ENCODE measurements at regions not wholly inside any gene's neighbourhood (a gene's known extent, or its start where the extent isn't known, plus 50 kb on each side); places are given as distances from the start of the nearest gene placed in this dataset.

DNA sequence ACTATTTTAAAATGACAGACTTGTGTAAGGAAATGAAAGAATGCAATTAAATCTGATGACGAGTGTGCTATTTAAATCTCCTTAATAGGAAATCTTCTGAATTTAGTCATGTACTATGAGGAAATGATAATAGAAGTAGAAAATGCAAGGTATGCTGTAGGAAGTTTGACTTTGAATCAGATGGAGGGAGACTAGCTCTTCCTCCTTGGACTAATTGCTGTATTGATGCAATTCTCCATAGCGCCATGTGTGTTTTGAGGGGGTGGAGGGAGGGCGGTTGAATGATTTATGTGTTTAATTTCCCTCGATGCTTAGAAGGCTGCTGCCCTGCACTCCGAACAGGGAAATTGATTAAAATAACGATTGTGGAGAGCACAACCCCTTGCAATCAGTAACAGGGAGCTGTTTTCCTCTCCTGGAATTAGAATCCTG lies 179.0 kb upstream of the PRNP start:
- TF ChIP-seq SRF (IDR thresholded peaks at IDR 0.05; ENCODE audit: low read depth): no peak
- TF ChIP-seq SIN3A (IDR thresholded peaks at IDR 0.05; ENCODE audit: low read depth): no peak
- TF ChIP-seq, protein P1, sequence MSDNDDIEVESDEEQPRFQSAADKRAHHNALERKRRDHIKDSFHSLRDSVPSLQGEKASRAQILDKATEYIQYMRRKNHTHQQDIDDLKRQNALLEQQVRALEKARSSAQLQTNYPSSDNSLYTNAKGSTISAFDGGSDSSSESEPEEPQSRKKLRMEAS (IDR thresholded peaks at IDR 0.05): no peak
- TF ChIP-seq ZBTB33 (IDR thresholded peaks at IDR 0.05; ENCODE audit: extremely low read depth, insufficient replicate concordance, low read length): no peak
- ChIA-PET RAD21 (ENCODE audit: low non-redundant PET in 1 of 2, low total read pairs in 2 of 2, uncharacterized antibody in 2 of 2, unreplicated experiment in 2 of 2) (no interaction called here), CTCF (no interaction called here), POLR2A (no interaction called here)
- Histone ChIP-seq H3K4me3 (replicated peaks in 1 of 2; ENCODE audit: low read depth in 1 of 2, low read length in 2 of 2) (no peak overlapping the region), H3K9me3 (ENCODE audit: control insufficient read depth in 1 of 2, insufficient read depth in 1 of 2, low read depth in 1 of 2, low read length in 2 of 2) (peaks cover 0 to 6% of the 10 kb centered on the region in 2 experiments; a peak in 1 of 4 replicates), H3K79me2 (ENCODE audit: insufficient read depth, low read length) (no peaks in the 10 kb centered on the region), H2AFZ (ENCODE audit: low read depth, low read length, poor library complexity, severe bottlenecking) (no peak overlapping the region), H3K4me1 (ENCODE audit: control insufficient read depth in 1 of 2, insufficient read depth in 2 of 2, low read length in 2 of 2) (peaks cover 5 to 30% of the 10 kb centered on the region in 2 experiments), H3K27me3 (ENCODE audit: insufficient read depth, low read length) (no peaks in the 10 kb centered on the region), H3K9me2 (ENCODE audit: insufficient read depth) (no peaks in the 10 kb centered on the region), H3K27ac (ENCODE audit: low read depth, low read length) (no peak overlapping the region), H4K20me1 (ENCODE audit: insufficient read depth) (no peaks in the 10 kb centered on the region), H3K4me2 (ENCODE audit: low read length) (no peak overlapping the region), H3K36me3 (ENCODE audit: control insufficient read depth in 1 of 2, insufficient read depth in 2 of 2, low read length in 2 of 2) (no peaks in the 10 kb centered on the region), H3K9ac (ENCODE audit: low read length) (no peak overlapping the region)
- intact Hi-C loops (cut with micrococcal nuclease): no loop called here
- DNase-seq (ENCODE audit: low read depth, low spot score) (no peak), ATAC-seq (no peak)
- BruUV-seq (replicated peaks): no TSS peak

GRCh38 chr20:4504814-4505213 lies 181.4 kb upstream of the PRNP start:
- Histone ChIP-seq H3K4me1 (ENCODE audit: control insufficient read depth in 1 of 2, insufficient read depth in 2 of 2, low read length in 2 of 2) (peaks cover under 1 to 9% of the 10 kb centered on the region in 2 experiments; a peak in 3 of 4 replicates), H3K9ac (ENCODE audit: low read length) (no peak overlapping the region), H3K27me3 (ENCODE audit: insufficient read depth, low read length) (no peaks in the 10 kb centered on the region), H3K9me3 (ENCODE audit: control insufficient read depth in 1 of 2, insufficient read depth in 1 of 2, low read depth in 1 of 2, low read length in 2 of 2) (no peaks in the 10 kb centered on the region), H2AFZ (ENCODE audit: low read depth, low read length, poor library complexity, severe bottlenecking) (no peak overlapping the region), H4K20me1 (ENCODE audit: insufficient read depth) (no peaks in the 10 kb centered on the region), H3K4me3 (replicated peaks in 1 of 2; ENCODE audit: low read depth in 1 of 2, low read length in 2 of 2) (no peak overlapping the region), H3K4me2 (ENCODE audit: low read length) (no peak overlapping the region), H3K79me2 (ENCODE audit: insufficient read depth, low read length) (no peaks in the 10 kb centered on the region), H3K36me3 (ENCODE audit: control insufficient read depth in 1 of 2, insufficient read depth in 2 of 2, low read length in 2 of 2) (no peaks in the 10 kb centered on the region), H3K27ac (ENCODE audit: low read depth, low read length) (no peak overlapping the region), H3K9me2 (ENCODE audit: insufficient read depth) (no peaks in the 10 kb centered on the region)
- no peak for DNase-seq (ENCODE audit: low read depth, low spot score)
- TF ChIP-seq, protein P1 (IDR thresholded peaks at IDR 0.05): no peak
- TF ChIP-seq YY1 (IDR thresholded peaks at IDR 0.05; ENCODE audit: extremely low read depth, insufficient replicate concordance, low read depth, low read length): no peak
- TF ChIP-seq EGR1 (IDR thresholded peaks at IDR 0.05; ENCODE audit: low read depth): no peak
- no peak for TF ChIP-seq FOSL1 (IDR thresholded peaks at IDR 0.05; ENCODE audit: low read depth)
- no peak for TF ChIP-seq CTCF (IDR thresholded peaks at IDR 0.05 in 2 of 3, conservative IDR thresholded peaks at IDR 0.05 in 1 of 3; ENCODE audit: borderline replicate concordance in 1 of 3, insufficient read depth in 1 of 3, low read depth in 2 of 3, low read length in 2 of 3)
- no peak for TF ChIP-seq EZH2 (IDR thresholded peaks at IDR 0.05)
- ATAC-seq: no peak
- BruUV-seq (replicated peaks): no TSS peak
- intact Hi-C loops (cut with micrococcal nuclease): no loop called here
- RAD21 ChIA-PET (ENCODE audit: low non-redundant PET in 1 of 2, low total read pairs in 2 of 2, uncharacterized antibody in 2 of 2, unreplicated experiment in 2 of 2): no interaction called here
- CTCF ChIA-PET: no interaction called here
- POLR2A ChIA-PET: no interaction called here
